ENCODE measurements at regions not wholly inside any gene's neighbourhood (a gene's known extent, or its start where the extent isn't known, plus 50 kb on each side); places are given as distances from the start of the nearest gene placed in this dataset.
A peak's percentile ranks its signal among the peaks of the same experiment; 100 is the strongest.

DNA sequence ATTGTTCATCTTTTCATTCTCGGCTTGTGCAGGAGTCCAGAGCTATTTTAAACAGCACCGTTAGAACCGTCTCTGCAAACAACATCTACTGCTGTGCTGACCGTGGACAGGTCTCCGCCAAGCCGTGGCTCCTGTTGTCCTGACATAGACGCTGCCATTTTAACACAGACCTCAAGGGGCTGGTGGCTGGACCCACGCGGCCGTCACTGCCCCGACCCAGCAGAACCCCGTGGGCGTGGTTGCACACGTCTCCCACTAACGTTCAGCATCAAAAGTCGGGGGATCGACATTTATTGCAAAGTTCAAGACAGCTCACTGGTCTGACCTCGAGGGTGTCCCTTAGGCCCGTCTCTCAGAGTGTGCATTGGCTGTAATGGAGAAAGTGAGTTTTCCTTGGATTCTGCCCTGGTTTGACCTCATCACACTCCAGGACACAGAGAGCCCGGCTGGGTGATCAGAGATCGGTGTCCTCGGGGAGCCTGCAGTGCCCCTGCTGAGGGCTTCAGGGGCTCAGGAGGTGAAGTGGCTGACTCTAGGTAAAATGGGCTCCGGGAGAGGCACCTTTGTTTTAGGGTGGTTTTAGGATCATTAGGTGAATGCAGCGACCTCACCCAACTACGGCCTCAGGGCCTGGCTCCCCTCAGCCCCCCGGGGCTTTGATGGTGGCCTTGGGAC lies 363.2 kb downstream of the THBS2 start:
- peaks cover 3% of the 10 kb centered on the region for H3K4me1 ChIP-seq (replicated peaks)
- intact Hi-C loops (cut with DNase I) = no loop called here
- no peaks in the 10 kb centered on the region for H3K36me3 ChIP-seq
- no peaks in the 10 kb centered on the region for H3K9me3 ChIP-seq
- TF ChIP-seq CTCF (IDR thresholded peaks at IDR 0.05) (no peak), POLR2AphosphoS5 (IDR thresholded peaks at IDR 0.05) (no peak), POLR2A (IDR thresholded peaks at IDR 0.05) (no peak)
- DNase-seq (ENCODE audit: low spot score) = no peak
- no peak overlapping the region for H3K4me3 ChIP-seq
- 68% methylated on average over 26 of the region's 26 CpGs for WGBS
- no peak overlapping the region for H3K27ac ChIP-seq
- no peaks in the 10 kb centered on the region for H3K27me3 ChIP-seq (replicated peaks; ENCODE audit: insufficient read depth)

DNA sequence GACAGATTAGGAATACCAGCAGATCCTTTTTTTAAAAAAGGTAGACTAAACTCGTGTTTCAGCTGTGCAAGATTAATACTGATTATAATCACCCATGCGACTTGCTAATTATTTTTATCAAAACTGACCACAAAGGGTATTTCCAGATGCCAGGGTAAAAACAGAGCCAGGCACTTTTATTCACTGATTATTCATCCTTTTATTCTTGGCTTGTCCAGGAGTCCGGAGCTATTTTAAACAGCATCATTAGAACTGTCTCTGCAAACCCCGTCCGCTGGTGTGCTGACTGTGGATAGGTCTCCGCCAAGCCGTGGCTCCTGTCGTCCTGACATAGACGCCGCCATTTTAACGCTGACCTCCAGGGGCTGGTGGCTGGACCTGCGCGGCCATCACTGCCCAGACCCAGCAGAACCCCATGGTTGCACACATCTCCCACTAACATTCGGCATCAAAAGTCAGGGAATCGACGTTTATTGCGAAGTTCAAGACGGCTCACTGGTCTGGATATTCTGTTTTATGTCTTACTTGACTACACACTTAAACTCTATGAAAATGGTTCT lies 364.8 kb downstream of the THBS2 start:
- Histone ChIP-seq H3K36me3 (no peaks in the 10 kb centered on the region), H3K4me3 (no peak overlapping the region), H3K9me3 (no peaks in the 10 kb centered on the region), H3K4me1 (replicated peaks) (no peaks in the 10 kb centered on the region), H3K27ac (no peak overlapping the region), H3K27me3 (replicated peaks; ENCODE audit: insufficient read depth) (no peaks in the 10 kb centered on the region)
- WGBS = 93% methylated on average over 18 of the region's 18 CpGs
- DNase-seq (ENCODE audit: low spot score) = no peak
- intact Hi-C loops (cut with DNase I) = no loop called here
- TF ChIP-seq POLR2A (IDR thresholded peaks at IDR 0.05) (no peak), POLR2AphosphoS5 (IDR thresholded peaks at IDR 0.05) (no peak), CTCF (IDR thresholded peaks at IDR 0.05) (no peak)

DNA sequence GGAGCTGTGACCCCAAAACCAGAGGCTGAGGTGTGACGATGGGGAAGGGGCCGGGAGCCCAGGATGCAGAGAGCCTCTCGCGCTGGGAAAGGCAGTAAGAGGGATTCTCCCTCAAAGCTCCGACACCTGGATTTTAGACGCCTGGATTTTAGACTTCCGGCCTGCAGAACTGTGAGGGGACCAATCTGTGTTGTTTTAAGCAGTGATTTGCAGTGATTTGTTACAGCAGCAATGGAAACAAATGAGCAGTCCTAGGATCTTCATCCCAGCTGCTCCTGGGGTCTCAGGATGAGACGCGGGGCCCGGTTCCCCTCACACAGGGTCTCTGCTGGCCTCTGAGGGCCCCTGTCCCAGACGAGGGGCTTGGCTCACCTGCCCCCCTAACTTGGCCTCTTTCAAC lies 365.5 kb downstream of the THBS2 start:
- Histone ChIP-seq H3K36me3 (no peaks in the 10 kb centered on the region), H3K9me3 (no peaks in the 10 kb centered on the region), H3K27ac (no peak overlapping the region), H3K27me3 (replicated peaks; ENCODE audit: insufficient read depth) (no peaks in the 10 kb centered on the region), H3K4me3 (no peak overlapping the region), H3K4me1 (replicated peaks) (no peaks in the 10 kb centered on the region)
- 98% methylated on average over 11 of the region's 11 CpGs for whole genome bisulfite sequencing
- no peak for DNase-seq (ENCODE audit: low spot score)
- TF ChIP-seq POLR2AphosphoS5 (IDR thresholded peaks at IDR 0.05) (no peak), CTCF (IDR thresholded peaks at IDR 0.05) (no peak), POLR2A (IDR thresholded peaks at IDR 0.05) (no peak)
- intact Hi-C loops (cut with DNase I) = no loop called here

GRCh38 chr6:168887621-168888020 lies 366.0 kb downstream of the THBS2 start:
- Histone ChIP-seq H3K27ac (no peak overlapping the region), H3K9me3 (no peaks in the 10 kb centered on the region), H3K36me3 (no peaks in the 10 kb centered on the region), H3K4me1 (replicated peaks) (no peaks in the 10 kb centered on the region), H3K27me3 (replicated peaks; ENCODE audit: insufficient read depth) (no peaks in the 10 kb centered on the region), H3K4me3 (no peak overlapping the region)
- WGBS = 73% methylated on average over 10 of the region's 10 CpGs
- no peak for DNase-seq (ENCODE audit: low spot score)
- peak; percentile 42 for TF ChIP-seq POLR2AphosphoS5 (IDR thresholded peaks at IDR 0.05)
- TF ChIP-seq CTCF (IDR thresholded peaks at IDR 0.05) = no peak
- intact Hi-C loops (cut with DNase I) = no loop called here

DNA sequence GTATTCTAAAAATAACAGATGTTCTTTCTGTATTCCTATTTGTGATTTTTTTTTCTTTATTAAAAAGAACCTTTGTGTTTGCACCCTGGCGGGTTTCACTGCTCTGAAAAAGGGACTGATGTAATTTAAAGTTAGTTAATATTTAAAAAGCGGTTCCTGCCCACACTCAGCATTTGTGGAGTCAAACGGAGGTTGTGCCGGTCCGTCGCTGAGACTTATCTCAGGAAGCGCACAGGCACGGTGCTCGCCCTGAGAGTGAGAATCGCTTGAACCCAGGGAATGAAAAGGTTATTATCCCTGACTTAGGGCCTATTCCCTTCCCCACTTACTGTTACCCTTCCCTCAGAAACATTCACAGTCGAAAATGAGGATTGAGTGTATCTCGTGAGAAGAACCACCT lies 366.7 kb downstream of the THBS2 start:
- H3K27me3 ChIP-seq (replicated peaks; ENCODE audit: insufficient read depth) = no peaks in the 10 kb centered on the region
- no peaks in the 10 kb centered on the region for H3K36me3 ChIP-seq
- intact Hi-C loops (cut with DNase I) = no loop called here
- H3K27ac ChIP-seq = no peak overlapping the region
- DNase-seq (ENCODE audit: low spot score) = no peak
- no peak overlapping the region for H3K4me3 ChIP-seq
- no peaks in the 10 kb centered on the region for H3K4me1 ChIP-seq (replicated peaks)
- no peaks in the 10 kb centered on the region for H3K9me3 ChIP-seq
- no peak for TF ChIP-seq POLR2AphosphoS5 (IDR thresholded peaks at IDR 0.05)
- TF ChIP-seq POLR2A (IDR thresholded peaks at IDR 0.05) = no peak
- TF ChIP-seq CTCF (IDR thresholded peaks at IDR 0.05) = no peak
- 84% methylated on average over 12 of the region's 12 CpGs for WGBS
